ENCODE measurements at regions not wholly inside any gene's neighbourhood (a gene's known extent, or its start where the extent isn't known, plus 50 kb on each side); places are given as distances from the start of the nearest gene placed in this dataset.
"Not testable (repeated sequence)": the region's sequence is repeated elsewhere in the genome, so short reads cannot be mapped to it uniquely, and the experiment has no call there.

GRCh38 chr13:22941495-22941894 lies 239.3 kb upstream of the SGCG start:
- TF ChIP-seq CTCF (IDR thresholded peaks at IDR 0.05); EZH2 (IDR thresholded peaks at IDR 0.05; ENCODE audit: borderline replicate concordance, insufficient read depth, low read depth, low read length, poor library complexity, severe bottlenecking): not testable (repeated sequence)

Data from B cell (primary cell).